GM12878 (cell line): ENCODE measurements at regions not wholly inside any gene's neighbourhood (a gene's known extent, or its start where the extent isn't known, plus 50 kb on each side); places are given as distances from the start of the nearest gene placed in this dataset.
"Not testable (repeated sequence)": the region's sequence is repeated elsewhere in the genome, so short reads cannot be mapped to it uniquely, and the experiment has no call there.

Experiments used
- CTCF ChIP-seq, 3 experiments: IDR thresholded peaks in 2 of 3; conservative IDR thresholded peaks in 1 of 3; 2 replicates each; pipeline ENCODE4 v1.5.1; 2011; ENCODE audit warnings: low read depth in 3 of 3, low read length in 3 of 3, mild to moderate bottlenecking in 3 of 3, control low read depth in 2 of 3, moderate library complexity in 2 of 3, inconsistent platforms in 1 of 3, mixed read lengths in 1 of 3; ENCODE audit not compliant: control insufficient read depth in 2 of 3, insufficient read depth in 1 of 3; ENCODE audit errors: extremely low read depth in 1 of 3
- GABPA ChIP-seq: IDR thresholded peaks from 2 replicates; pipeline ENCODE4 v1.6.1; 2014; ENCODE audit warnings: antibody characterized with exemption, low read depth, mild to moderate bottlenecking, inconsistent platforms
- NR2C2 ChIP-seq: IDR thresholded peaks from 2 replicates; pipeline ENCODE4 v1.6.1; 2011; ENCODE audit warnings: borderline replicate concordance, low read depth; ENCODE audit not compliant: control insufficient read depth, insufficient read length
- PAX8 ChIP-seq: fragments of 450-650 bp; IDR thresholded peaks from 2 replicates; pipeline ENCODE4 v1.6.1; 2017; ENCODE audit warnings: mild to moderate bottlenecking, moderate library complexity
- POLR2A ChIP-seq: IDR thresholded peaks from 2 replicates; pipeline ENCODE4 v1.6.1; 2011; ENCODE audit warnings: low read depth, mild to moderate bottlenecking, low read length
- SIN3A ChIP-seq: IDR thresholded peaks from 2 replicates; pipeline ENCODE4 v1.6.1; 2012; ENCODE audit warnings: low read depth, low read length, improper control_type of control experiment
- ZBTB33 ChIP-seq: fragments of 450-650 bp; IDR thresholded peaks from 2 replicates; pipeline ENCODE4 v1.6.1; 2017; ENCODE audit warnings: mild to moderate bottlenecking
- ZNF384 ChIP-seq: IDR thresholded peaks from 2 replicates; pipeline ENCODE4 v1.6.1; 2012; ENCODE audit warnings: low read depth, mild to moderate bottlenecking, low read length, improper control_type of control experiment, borderline replicate concordance

- TF ChIP-seq NR2C2; CTCF (IDR thresholded peaks at IDR 0.05 in 2 of 3, conservative IDR thresholded peaks at IDR 0.05 in 1 of 3; ENCODE audit: control insufficient read depth in 2 of 3, extremely low read depth in 1 of 3, insufficient read depth in 1 of 3, low read depth in 3 of 3, low read length in 3 of 3); ZNF384; GABPA; ZBTB33; SIN3A; PAX8; POLR2A: not testable (repeated sequence)
Observed at GRCh38 chr9:62807424-62807823, 1617.6 kb downstream of the SPATA31A7 start.
